Skeletal muscle cell (primary cell): ENCODE measurements at regions not wholly inside any gene's neighbourhood (a gene's known extent, or its start where the extent isn't known, plus 50 kb on each side); places are given as distances from the start of the nearest gene placed in this dataset.

ENCODE experiments used
- DNase-seq: peaks from one replicate; pipeline ENCODE4 v3.0.0-alpha.2; 2010; ENCODE audit warnings: low read depth
- H3K4me3 ChIP-seq: 2 replicates; pipeline ENCODE4 v1.5.1; 2011; ENCODE audit warnings: low read depth, mild to moderate bottlenecking, control low read depth, low read length, moderate library complexity

DNA sequence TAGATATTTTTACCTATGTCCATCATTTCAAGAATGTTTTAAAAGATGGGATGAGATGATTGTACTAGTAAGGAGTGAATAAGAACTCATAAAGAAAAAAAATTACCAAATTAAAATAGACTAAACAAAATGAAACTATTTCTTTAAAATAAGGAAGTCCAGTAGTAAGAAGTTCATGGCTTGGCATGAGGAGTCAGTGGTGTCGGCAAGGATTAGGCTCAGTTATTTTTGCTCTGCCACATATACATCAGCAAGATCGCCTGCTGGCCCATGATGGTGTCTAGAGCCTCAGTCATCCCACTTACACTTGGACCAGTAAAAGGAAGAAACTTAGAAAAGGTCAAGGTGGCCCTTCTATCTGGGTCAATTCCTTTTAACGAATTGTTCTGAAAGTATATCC lies 300.9 kb upstream of the SLC8A1 start:
- no peak overlapping the region for H3K4me3 ChIP-seq
- no peak for DNase-seq

DNA sequence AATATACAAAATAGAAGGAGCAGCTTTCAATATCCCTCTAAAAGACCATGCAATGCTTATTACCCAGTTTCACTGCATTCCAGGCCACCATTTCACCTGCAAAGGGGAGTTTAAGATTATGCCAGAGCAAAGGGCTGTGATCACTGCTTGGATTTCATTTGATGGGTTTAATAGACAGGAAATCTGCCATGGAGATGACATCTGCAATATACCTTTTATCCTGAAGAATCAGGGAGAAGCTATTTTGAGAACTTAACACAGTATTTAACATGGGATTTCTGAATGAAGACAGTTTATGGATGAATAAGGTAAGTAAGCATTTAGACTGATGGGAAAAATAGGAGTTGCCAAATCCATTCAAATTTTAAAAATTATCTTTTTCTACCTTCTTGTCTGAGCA lies 303.0 kb upstream of the SLC8A1 start:
- no peak for DNase-seq
- H3K4me3 ChIP-seq: no peak overlapping the region

DNA sequence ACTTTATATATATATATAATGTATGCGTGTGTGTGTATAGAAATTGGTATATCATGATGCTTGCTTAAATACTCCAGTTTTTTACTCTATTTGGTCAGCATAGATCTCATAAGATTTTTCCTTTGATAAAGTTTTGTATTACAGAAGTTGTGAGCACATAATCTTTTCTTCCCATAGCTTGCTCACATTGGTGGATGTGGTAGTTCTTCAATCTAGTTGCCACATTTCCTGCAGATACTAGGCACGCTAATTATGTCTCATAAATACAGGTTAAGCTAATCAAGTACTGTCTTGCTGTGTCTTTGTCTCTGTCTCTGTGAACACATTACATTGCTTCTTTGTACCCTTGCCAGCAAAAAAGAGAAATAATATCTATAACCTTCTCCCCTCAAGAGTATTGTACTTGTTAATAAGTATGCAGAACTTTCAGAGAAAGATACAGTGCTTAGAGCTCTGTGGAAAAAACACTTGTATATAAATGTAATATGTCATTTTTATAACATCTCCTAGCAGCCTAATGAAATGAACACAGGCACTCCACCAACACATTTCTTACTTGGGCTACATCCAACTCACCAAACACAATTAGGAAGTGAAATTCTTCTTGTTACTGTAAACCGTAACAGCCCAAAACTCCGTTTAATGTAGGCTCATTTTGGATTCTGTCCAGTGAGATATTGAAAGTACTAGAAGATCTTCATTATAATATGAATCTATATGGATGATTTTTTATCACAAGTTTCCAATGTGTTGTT lies 306.7 kb upstream of the SLC8A1 start:
- no peak for DNase-seq
- H3K4me3 ChIP-seq: no peak overlapping the region

DNA sequence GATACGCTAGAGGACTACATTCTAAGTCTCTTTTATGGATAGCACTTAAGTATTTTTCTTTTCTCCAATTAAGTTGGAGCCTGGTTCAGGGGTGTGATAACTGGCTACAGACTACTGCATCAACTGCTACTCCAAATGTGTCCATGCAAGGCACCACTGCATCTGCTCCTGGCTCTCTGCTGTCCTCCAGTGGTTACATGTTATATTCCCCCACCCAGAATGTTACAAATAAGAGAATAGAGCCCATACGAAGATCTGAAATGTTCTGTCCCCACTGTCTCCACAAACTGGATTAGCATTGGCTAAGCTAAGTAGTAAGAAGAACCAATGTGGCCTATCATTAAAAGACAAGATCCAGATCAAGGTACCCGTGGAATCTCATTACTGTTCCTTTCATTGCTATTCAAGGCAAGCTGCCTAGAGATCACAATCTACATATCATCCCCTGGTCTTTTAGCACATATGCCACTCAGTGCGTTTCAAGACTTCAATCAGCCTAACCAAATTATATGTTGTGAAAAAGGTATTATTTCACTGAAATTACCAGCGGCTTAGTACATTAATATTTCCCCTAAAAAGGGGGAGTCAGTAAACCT lies 308.3 kb upstream of the SLC8A1 start:
- DNase-seq: no peak
- no peak overlapping the region for H3K4me3 ChIP-seq

DNA sequence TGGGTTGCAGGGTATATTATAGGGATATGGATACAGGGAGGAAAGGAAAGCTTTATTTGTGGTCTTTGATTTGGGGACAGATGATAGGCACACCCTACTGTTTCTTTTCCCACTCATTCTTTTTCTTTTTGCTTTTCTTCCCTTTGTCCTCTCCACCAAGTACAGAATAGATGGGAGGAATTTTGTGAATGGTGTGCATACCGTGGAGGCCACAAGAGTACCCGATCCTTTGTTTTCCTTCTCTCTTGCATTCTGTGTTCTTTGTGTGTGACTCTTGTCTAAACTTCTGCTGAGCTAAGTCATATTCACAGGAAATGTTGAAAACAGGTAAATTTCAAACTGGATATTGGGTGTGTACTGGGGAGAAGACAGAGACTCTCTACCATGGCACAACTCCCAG lies 321.4 kb upstream of the SLC8A1 start:
- H3K4me3 ChIP-seq: no peak overlapping the region
- DNase-seq: no peak

DNA sequence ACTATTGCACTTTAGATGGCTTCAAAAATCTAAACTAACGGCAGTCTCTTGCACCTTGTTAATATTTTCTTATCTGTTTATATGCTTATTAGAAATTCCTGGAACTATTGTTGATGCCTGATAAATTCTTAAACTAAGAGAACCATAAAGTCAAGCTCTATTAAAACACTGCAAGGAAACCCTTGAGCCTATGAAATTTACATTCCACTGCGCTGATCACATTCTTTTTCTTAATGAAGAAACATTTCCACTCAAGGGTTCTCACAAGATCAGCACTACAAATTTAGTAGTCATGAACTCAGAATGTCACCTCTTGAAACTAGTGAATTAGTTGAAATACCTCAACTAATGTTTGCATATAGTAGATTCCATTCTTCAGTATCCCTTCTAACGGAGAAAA lies 331.8 kb upstream of the SLC8A1 start:
- H3K4me3 ChIP-seq: no peak overlapping the region
- no peak for DNase-seq

DNA sequence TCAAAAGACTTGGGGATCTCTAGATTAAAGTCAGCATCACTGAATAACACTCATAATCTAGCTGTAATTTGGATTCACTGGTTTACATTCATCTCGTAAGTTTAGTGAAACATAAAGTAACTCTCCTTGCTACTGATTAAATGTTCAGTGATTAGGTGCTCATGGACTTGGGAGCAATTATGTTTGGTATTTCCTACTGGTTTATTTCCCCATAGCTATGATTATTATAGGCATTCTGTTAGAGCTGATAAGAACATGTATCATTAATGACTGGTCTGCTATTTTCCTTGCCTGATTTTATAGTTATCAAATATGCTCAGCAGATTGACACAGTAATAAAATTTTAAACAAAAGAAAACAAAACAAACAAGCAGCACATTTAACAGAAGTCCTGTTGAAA lies 334.7 kb upstream of the SLC8A1 start:
- DNase-seq: no peak
- H3K4me3 ChIP-seq: no peak overlapping the region

DNA sequence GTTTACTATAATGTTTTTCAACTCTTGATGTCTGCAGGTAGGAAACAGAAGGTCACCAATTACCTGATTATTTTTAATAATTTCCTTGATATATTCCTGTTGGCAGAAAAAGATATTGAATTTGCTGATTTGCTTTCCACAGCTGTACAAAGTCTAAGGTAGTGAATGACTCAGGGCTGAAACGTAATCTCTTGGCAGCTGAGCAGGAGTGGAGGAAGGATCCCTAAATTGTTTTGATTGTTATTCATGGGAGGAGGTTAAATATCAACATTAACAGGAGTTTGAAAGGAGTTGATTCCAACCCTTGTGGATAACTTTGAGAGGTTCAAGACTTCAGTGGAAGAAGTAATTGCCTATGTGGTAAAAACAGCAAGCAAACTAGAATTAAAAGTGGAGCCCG lies 345.2 kb upstream of the SLC8A1 start:
- DNase-seq: peak; percentile 22

DNA sequence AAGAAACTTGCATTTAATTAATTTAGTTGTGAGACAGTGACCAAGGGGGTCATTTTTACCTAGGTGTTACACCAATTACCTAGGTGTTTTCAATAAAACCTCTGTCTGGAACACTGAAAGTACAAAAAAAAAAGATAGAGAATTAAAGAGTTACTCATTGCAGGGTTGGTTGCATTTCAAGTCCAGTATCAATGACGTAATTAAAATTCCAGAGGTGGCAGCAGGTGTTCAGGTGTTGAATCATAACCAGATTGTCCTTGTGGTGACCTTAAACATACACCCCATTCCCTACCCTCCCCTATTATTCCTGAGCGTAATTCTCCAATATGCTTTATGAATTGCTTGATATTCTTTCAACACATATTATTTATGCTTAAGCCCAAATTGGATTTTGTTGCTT lies 352.0 kb upstream of the SLC8A1 start:
- no peak for DNase-seq
- no peak overlapping the region for H3K4me3 ChIP-seq

More for the DNA sequence above, 345.2 kb upstream of the SLC8A1 start:
- no peak overlapping the region for H3K4me3 ChIP-seq

DNA sequence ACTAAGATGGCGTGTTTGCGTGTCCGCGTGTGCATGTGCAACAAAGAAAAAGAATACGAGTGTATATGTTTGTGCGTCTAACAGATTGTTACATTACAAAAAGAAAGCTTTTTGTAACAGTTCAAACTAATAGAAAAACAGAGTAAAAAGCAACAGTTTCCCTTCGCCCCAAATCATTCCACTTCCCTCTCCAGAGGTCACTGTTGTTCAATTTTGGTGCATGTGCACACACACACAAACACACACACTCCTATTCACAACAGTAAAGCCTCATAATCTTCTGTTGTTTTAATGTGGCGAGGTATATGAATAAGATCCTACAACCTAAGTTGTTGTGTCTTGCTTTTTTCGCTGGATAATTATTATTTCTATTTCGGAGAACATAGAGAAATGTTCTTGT lies 357.3 kb upstream of the SLC8A1 start:
- no peak overlapping the region for H3K4me3 ChIP-seq
- no peak for DNase-seq

DNA sequence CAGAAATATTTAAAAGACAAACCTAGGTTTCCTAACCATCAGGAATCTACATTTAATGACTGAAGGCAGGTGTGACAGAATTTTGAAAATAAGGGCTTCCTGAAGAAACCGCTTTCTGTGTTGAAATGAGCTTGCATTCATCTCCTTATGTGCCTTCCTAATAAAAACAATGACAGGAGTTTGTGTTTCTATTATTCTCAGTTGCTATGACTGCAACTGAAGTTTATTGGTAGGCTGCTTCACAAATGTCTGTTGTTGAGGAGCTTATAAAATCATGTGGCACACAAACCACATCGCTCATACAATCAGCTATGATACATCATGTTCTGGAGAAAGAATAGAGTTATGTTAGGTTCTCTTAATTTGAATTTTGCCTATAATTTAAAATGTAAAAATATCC lies 362.7 kb upstream of the SLC8A1 start:
- DNase-seq: no peak
- no peak overlapping the region for H3K4me3 ChIP-seq

DNA sequence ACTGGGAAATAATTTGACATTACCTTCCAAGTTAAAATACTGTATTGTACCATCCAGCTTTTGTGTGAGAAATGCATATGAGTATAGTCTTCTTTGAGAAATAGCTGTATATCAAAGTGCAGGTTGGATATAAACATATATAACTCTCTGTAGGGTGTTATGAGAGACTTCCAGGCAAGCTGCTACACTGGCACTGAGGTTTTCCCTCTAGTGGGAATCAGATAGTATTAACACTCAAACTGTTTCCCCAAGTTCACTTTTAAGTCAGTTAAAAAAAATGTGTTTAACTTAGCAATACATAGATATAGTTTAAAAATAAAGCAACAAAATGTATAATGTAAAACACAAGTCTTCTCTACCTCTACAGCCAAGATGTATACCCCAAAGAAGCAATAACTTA lies 368.4 kb upstream of the SLC8A1 start:
- no peak overlapping the region for H3K4me3 ChIP-seq
- DNase-seq: no peak

DNA sequence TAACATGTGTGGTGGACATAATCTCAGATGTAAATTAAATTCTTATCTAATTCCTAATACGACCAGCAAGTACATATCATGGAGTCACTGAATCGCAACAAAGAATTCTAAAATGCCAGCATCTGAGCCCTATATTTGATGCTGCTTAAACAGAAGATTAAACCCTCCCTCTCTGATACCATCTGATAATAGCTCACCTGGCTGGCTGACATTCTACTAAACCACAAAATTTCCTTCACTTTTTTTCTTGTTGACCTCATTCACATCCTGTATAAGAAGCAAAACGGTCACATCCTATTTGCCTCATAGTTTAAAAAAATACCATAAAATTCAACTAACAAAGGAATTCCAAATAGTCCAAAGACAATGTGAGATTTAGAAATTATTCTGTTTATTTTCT lies 371.6 kb upstream of the SLC8A1 start:
- H3K4me3 ChIP-seq: no peak overlapping the region

DNA sequence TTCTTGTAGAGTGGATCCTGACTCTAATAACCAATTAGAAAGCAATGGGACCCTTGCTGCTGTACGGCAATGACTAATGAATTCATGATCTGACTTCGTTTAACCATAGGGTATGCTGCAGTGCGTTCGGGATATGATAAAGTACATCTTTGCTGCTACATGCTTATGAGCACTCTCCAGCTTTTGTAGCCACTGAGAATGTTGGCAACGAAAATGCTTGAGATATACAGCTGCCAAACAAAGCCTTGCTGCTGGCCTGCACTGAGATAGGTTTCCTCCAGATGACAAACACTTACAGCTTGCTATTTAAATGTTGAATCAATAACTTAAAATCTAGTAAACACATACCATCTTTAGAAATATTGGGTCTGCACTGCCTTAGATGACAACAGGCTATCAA lies 372.4 kb upstream of the SLC8A1 start:
- DNase-seq: no peak
- H3K4me3 ChIP-seq: no peak overlapping the region

More for the DNA sequence above, 371.6 kb upstream of the SLC8A1 start:
- DNase-seq: no peak

DNA sequence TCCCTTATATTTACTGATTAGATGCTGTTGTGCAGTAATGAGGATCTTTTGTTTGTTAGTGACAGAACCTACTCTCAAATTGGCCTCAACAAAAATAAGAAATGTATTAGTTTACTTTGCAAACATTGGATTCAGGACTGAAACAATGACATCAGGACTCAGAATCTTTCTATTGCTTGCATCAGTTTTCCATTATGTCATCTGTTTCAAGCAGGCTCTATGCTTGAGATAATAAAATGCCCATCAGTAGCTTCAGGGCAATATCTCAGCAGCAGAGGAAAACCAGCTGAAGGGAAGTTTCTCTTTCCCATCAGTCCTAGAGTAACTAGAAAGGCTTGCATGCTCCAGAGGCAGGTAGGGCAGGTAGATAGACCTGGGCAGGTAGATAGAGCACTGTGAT lies 375.5 kb upstream of the SLC8A1 start:
- no peak for DNase-seq
- H3K4me3 ChIP-seq: no peak overlapping the region

DNA sequence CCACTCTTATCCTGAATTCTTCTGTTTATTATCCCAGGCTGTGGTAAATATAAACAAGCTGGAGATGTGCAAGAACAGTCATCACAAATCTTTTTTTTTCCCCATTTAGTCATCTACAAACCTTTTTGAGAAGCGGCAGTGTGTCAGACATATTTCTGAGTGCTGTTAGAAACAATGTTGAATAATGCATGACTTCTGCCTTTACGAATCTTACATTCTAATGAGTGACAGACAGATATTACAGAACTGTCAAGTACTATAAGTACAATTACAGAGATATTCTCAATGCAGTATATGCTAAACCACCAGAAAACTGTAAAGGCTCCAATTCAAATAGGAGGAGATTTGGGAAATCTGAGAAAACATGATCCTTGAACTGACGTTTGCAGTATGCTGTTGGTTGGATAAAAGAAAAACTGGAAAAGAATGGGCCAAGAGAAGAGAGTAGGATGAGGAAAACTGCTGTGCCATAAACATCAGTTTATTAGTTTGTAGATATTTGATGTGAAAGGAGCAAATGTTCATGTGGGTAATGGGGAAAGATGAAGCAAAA lies 379.5 kb upstream of the SLC8A1 start:
- H3K4me3 ChIP-seq: no peak overlapping the region

DNA sequence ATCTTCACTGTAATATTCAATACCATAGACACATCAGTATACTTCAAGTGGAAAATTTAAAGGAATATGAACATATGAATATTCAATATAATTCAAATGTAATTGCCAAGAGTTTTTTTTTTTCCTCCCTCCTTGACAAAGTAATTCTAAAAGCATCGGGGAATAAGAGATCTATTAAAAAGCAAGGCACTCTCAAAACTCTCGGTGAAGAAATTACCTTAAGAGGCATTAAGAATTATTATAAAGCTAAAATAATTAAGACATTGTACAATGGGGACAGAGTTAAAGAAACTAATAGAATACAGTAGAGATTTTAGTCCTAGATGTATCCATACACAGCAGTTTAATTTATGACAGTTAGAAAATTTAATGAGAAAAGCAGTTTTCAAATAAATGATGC lies 390.0 kb upstream of the SLC8A1 start:
- H3K4me3 ChIP-seq: no peak overlapping the region
- DNase-seq: no peak

More for the DNA sequence above, 379.5 kb upstream of the SLC8A1 start:
- no peak for DNase-seq

DNA sequence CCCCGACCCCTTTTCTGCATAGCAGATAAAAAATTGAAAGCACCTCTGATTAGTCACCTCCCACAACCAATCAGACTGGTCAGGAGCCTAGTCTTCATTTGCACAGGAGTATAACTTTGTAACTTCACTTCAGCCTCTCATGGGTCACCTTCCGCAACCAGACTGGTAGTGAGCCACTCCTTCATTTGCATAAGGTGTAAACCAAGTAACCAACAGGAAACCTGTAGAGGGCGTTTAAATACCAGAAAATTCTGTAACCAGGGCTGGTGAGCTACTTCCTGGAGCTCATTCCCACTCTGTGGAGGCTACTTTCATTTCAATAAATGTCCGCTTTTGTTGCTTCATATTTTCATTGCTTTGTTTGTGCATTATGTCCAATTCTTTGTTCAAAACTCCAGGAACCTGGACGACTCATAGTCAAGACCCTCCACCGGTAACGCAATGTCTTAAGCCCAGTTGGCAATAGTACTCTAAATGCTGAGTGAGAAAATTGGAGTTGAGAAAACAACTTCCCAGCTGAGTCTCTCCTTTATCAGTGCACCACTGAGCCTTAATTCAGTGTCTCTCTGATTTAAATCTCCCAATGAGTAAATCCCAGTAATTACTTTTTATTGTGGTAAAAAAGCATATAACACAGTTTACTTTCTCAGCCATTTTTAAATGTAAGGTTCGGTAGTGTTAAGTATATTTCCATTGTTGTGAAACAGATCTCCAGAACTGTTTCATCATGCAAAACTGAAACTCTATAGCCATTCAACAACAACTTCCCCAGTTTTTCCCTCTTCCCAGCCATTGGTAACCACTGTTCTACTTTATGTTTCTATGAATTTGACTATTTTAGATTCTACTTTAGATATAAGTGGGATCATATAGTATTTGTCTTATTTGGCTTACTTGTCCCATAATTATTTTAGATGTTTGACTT lies 392.7 kb upstream of the SLC8A1 start:
- no peak for DNase-seq
- no peak overlapping the region for H3K4me3 ChIP-seq

DNA sequence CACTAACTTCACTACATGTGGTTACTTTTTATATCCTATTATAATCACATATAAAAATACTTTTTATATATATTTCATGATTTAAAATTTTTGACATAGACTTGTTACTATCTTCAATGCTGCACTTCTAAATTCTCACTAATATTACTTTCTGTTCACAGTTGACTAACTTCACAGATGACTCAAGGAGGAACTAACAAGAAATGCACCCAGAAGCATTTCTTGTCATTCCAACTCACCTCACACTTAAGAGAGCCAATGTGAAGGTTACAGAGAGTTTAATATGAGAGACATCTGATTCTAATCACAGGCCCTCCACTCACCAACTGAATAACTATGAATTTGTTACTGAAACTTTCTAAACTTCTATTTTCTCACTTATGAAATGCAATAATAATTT lies 399.8 kb upstream of the SLC8A1 start:
- DNase-seq: no peak
- H3K4me3 ChIP-seq: no peak overlapping the region

DNA sequence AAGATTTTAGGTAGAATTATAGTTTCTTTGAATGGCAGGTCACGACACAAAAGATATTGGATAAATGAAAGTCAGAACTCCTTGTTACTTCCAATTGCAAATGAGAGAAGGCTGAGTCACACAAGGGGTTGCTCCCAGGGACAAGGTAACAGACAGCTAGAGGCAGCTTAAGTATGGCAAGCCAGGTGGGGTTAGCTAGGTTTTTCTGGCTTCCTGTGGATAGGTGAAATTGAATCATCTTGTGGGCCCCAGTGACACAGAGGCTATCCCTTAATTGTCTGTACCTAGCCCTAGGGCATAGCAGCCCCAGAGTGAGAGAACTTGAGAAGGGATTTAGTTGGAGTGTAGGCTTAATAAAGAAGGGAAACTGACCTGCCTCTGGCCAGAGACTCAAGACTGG lies 407.7 kb upstream of the SLC8A1 start:
- no peak overlapping the region for H3K4me3 ChIP-seq
- DNase-seq: no peak
